ENCODE measurements at regions not wholly inside any gene's neighbourhood (a gene's known extent, or its start where the extent isn't known, plus 50 kb on each side); places are given as distances from the start of the nearest gene placed in this dataset.
"Not testable (repeated sequence)": the region's sequence is repeated elsewhere in the genome, so short reads cannot be mapped to it uniquely, and the experiment has no call there.

DNA sequence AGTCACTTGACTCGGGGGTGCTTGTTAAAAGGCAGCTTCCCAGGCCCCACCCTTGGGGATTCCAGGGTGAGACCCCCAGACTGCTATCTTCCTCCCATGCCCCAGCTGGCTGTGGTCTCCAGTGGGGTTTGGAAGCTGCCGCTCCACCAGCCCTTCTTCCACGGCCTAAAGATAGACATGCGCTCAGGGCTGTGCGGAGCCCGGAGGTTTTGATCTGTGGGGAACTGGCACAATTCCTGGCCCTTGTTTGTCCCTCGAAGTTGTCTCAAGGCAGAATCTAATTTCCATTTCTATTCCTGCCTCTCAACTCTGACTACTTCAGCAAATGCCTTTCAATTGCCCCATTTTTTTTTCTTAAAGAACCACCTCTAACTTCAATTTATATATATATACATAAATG is 120.7 kb upstream of the SRSF6 start:
- H3K4me1 ChIP-seq (ENCODE audit: insufficient read depth, low read length): no peaks in the 10 kb centered on the region
- H3K9me3 ChIP-seq (ENCODE audit: insufficient read depth, low read depth, low read length): peaks cover 61% of the 10 kb centered on the region
- WGBS: 89% methylated on average over 7 of the region's 7 CpGs
- no peak overlapping the region for H3K4me3 ChIP-seq (ENCODE audit: low read length)
- H3K27ac ChIP-seq (ENCODE audit: low read depth, low read length): no peak overlapping the region
- no peak overlapping the region for H3K9ac ChIP-seq (ENCODE audit: low read depth, low read length)
- H3K27me3 ChIP-seq (ENCODE audit: insufficient read depth, low read length): no peaks in the 10 kb centered on the region
- no peaks in the 10 kb centered on the region for H3K36me3 ChIP-seq (ENCODE audit: insufficient read depth, low read length)

DNA sequence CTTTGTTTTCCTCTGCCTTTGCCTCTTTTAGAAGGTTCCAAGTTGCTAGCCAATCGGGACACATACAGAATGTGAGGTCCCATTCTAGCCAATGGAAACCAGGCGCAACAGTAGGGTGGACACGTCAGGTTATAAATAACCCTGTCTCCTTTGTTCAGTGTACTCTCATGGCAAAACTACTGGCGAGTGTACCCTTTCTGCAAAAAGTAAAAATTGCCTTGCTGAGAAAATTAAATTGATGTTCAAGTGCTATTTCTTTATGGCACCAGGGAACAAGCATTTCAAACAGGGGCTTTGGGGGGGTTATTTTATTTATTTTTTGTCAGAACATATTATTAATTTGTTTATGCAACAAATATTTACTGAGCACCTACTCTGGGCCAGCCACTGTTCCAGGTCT is 123.6 kb upstream of the SRSF6 start:
- Histone ChIP-seq H3K9me3 (ENCODE audit: insufficient read depth, low read depth, low read length) (peaks cover 47% of the 10 kb centered on the region), H3K4me3 (ENCODE audit: low read length) (no peak overlapping the region), H3K4me1 (ENCODE audit: insufficient read depth, low read length) (no peaks in the 10 kb centered on the region), H3K9ac (ENCODE audit: low read depth, low read length) (no peak overlapping the region), H3K27me3 (ENCODE audit: insufficient read depth, low read length) (no peaks in the 10 kb centered on the region), H3K36me3 (ENCODE audit: insufficient read depth, low read length) (no peaks in the 10 kb centered on the region), H3K27ac (ENCODE audit: low read depth, low read length) (no peak overlapping the region)
- WGBS: 77% methylated on average over 4 of the region's 4 CpGs

DNA sequence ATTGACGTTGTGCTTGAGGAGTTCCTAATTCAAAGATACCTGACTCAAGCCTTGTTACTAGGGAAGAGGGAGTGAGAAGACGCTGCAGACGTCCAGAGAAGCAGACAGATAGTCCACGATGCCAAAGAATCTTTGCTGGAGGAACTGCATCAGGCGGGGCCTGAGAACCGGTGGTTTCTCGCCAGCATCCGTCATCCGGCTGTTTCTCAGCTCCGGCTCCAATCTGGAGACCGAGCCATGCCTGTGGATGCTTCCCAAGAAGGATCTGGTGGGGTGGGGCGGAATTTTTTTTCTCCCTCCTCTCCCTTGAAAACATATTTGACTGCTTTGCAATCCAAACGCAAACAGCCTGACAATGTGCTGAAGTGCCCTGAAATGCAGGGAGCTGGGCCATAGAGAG is 125.8 kb upstream of the SRSF6 start:
- H3K27ac ChIP-seq (ENCODE audit: low read depth, low read length): no peak overlapping the region
- WGBS: 93% methylated on average over 12 of the region's 13 CpGs

DNA sequence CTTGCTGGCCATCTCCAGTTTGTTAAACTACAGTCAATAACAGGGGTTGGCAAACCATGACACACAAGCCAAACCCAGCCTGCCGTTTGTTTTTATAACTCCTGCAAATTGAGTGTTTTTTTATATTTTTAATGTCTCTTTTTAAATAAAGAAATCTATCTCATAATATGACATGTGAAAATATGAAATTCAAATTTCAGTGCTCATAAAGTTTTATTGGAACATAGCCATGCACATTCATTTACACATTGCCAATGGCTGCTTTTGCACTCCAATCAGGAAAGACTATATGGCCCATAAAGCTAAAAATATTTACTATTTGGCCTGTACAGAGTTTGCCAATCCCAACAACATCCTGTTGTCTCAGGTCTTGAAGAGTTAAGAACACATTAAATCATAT is 129.0 kb upstream of the SRSF6 start:
- no CpG with 5 or more reads among the region's 1 CpG for WGBS

More for the DNA sequence above, 125.8 kb upstream of the SRSF6 start:
- Histone ChIP-seq H3K9ac (ENCODE audit: low read depth, low read length) (no peak overlapping the region), H3K36me3 (ENCODE audit: insufficient read depth, low read length) (no peaks in the 10 kb centered on the region), H3K4me1 (ENCODE audit: insufficient read depth, low read length) (no peaks in the 10 kb centered on the region), H3K9me3 (ENCODE audit: insufficient read depth, low read depth, low read length) (peaks cover 40% of the 10 kb centered on the region), H3K4me3 (ENCODE audit: low read length) (no peak overlapping the region), H3K27me3 (ENCODE audit: insufficient read depth, low read length) (no peaks in the 10 kb centered on the region)

DNA sequence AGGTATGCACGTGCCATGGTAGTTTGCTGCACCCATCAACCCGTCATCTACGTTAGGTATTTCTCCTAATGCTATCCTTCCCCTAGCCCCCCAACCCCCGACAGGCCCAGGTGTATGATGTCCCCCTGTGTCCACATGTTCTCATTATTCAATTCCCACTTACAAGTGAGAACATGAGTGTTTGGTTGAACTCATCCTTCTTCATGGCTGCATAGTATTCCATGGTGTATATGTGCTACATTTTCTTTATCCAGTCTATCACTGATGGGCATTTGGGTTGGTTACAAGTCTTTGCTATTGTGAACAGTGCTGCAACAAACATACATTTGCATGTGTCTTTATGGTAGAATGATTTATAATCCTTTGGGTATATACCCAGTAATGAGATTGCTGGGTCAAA is 130.5 kb upstream of the SRSF6 start:
- WGBS: 95% methylated on average over 4 of the region's 4 CpGs
- not testable (repeated sequence) for H3K4me1 ChIP-seq (ENCODE audit: insufficient read depth, low read length)

More for the DNA sequence above, 129.0 kb upstream of the SRSF6 start:
- H3K4me3 ChIP-seq (ENCODE audit: low read length): no peak overlapping the region
- H3K9me3 ChIP-seq (ENCODE audit: insufficient read depth, low read depth, low read length): peaks cover 10% of the 10 kb centered on the region
- H3K27ac ChIP-seq (ENCODE audit: low read depth, low read length): no peak overlapping the region
- no peaks in the 10 kb centered on the region for H3K27me3 ChIP-seq (ENCODE audit: insufficient read depth, low read length)
- H3K36me3 ChIP-seq (ENCODE audit: insufficient read depth, low read length): no peaks in the 10 kb centered on the region
- no peaks in the 10 kb centered on the region for H3K4me1 ChIP-seq (ENCODE audit: insufficient read depth, low read length)
- no peak overlapping the region for H3K9ac ChIP-seq (ENCODE audit: low read depth, low read length)

DNA sequence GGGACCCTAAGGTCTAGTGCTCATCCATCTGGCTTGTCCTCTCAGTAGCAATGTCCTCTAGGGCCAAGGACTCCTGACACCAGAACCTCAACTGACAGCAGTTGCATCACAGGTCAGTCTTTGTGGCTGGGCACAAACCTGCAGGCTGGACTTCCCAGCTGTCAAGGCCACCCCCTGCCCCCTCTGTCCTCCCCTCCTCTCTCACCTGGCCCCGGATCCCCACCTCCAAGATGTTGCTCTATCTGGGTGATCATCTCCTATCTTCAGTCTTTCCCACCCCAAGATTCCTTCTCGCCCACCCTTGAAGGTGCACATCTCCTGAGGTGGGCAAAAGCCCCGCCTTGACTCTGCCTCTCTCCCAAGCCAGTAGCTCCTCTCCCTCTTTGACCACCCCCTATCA is 131.8 kb upstream of the SRSF6 start:
- Histone ChIP-seq H3K9me3 (ENCODE audit: insufficient read depth, low read depth, low read length) (no peaks in the 10 kb centered on the region), H3K4me3 (ENCODE audit: low read length) (no peak overlapping the region), H3K4me1 (ENCODE audit: insufficient read depth, low read length) (no peaks in the 10 kb centered on the region), H3K9ac (ENCODE audit: low read depth, low read length) (no peak overlapping the region), H3K27ac (ENCODE audit: low read depth, low read length) (no peak overlapping the region), H3K27me3 (ENCODE audit: insufficient read depth, low read length) (no peaks in the 10 kb centered on the region), H3K36me3 (ENCODE audit: insufficient read depth, low read length) (no peaks in the 10 kb centered on the region)
- WGBS: 74% methylated on average over 3 of the region's 3 CpGs

More for the DNA sequence above, 130.5 kb upstream of the SRSF6 start:
- H3K9ac ChIP-seq (ENCODE audit: low read depth, low read length); H3K36me3 ChIP-seq (ENCODE audit: insufficient read depth, low read length); H3K9me3 ChIP-seq (ENCODE audit: insufficient read depth, low read depth, low read length); H3K27ac ChIP-seq (ENCODE audit: low read depth, low read length); H3K27me3 ChIP-seq (ENCODE audit: insufficient read depth, low read length); H3K4me3 ChIP-seq (ENCODE audit: low read length): not testable (repeated sequence)

DNA sequence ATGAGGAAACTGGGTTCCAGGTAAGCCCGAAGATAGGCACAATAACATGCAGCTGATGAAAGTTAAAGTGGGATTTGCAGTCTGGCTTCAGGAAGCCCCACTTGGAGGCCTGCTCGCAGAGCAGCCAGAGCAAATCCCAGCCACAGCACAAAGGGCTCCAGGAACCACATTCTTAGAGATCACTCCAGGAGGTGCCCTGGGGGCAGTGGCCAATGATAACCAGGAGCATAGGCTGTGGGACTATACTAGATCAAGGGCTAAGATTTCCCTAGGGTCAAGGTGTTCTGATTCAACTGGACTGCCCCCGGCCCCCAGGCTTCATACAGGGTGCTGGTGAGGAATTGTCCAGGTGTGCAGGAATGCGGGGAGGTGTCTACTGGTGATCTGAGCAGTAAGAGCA is 133.9 kb upstream of the PTPRT start:
- H3K9ac ChIP-seq (ENCODE audit: low read depth, low read length): no peak overlapping the region
- H3K4me1 ChIP-seq (ENCODE audit: insufficient read depth, low read length): no peaks in the 10 kb centered on the region
- 81% methylated on average over 4 of the region's 4 CpGs for WGBS
- no peak overlapping the region for H3K4me3 ChIP-seq (ENCODE audit: low read length)
- H3K9me3 ChIP-seq (ENCODE audit: insufficient read depth, low read depth, low read length): no peaks in the 10 kb centered on the region
- H3K27me3 ChIP-seq (ENCODE audit: insufficient read depth, low read length): no peaks in the 10 kb centered on the region
- no peak overlapping the region for H3K27ac ChIP-seq (ENCODE audit: low read depth, low read length)
- H3K36me3 ChIP-seq (ENCODE audit: insufficient read depth, low read length): no peaks in the 10 kb centered on the region

DNA sequence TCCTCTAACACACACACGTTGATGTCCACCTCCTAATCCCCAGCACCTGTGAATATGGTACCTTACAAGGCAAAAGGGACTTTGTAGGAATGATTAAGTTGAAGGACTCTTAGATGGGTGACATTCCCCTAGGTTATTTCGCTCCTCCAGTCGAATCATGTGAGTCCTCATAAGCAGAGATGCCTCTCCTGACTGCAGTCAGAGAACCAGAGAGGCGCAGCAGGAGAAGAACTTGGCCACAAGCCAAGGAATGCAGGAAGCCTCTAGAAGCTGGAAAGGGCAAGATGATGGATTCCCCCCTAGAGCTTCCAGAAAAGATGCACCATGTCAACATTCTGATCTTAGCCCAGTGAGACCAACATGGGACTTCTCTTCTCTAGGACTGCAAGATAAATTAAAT is 133.1 kb upstream of the PTPRT start:
- Histone ChIP-seq H3K27me3 (ENCODE audit: insufficient read depth, low read length) (no peaks in the 10 kb centered on the region), H3K9ac (ENCODE audit: low read depth, low read length) (no peak overlapping the region), H3K9me3 (ENCODE audit: insufficient read depth, low read depth, low read length) (no peaks in the 10 kb centered on the region), H3K4me1 (ENCODE audit: insufficient read depth, low read length) (no peaks in the 10 kb centered on the region), H3K4me3 (ENCODE audit: low read length) (no peak overlapping the region), H3K27ac (ENCODE audit: low read depth, low read length) (no peak overlapping the region), H3K36me3 (ENCODE audit: insufficient read depth, low read length) (no peaks in the 10 kb centered on the region)
- 91% methylated on average over 4 of the region's 4 CpGs for WGBS

DNA sequence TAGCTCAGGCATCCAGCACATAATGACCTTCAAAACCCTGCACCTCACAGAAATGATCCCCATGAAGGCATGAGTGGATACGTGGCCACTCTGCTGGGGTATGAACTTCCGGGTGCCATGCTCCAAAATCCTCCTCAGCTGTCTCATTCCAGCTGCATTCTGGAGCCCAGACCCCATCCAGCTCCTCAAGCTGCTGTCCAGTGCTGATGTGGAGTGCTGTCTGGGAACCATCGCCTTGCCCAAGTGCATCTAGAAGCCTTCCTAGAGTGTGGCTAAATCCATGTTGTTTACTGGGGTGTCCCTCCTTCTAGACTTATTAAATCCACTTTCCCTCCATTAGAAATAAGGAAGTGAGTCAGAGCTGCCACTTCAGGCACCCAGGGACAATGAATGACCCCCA is 130.8 kb upstream of the PTPRT start:
- H3K4me3 ChIP-seq (ENCODE audit: low read length): no peak overlapping the region
- H3K9ac ChIP-seq (ENCODE audit: low read depth, low read length): no peak overlapping the region
- no peaks in the 10 kb centered on the region for H3K36me3 ChIP-seq (ENCODE audit: insufficient read depth, low read length)
- no peak overlapping the region for H3K27ac ChIP-seq (ENCODE audit: low read depth, low read length)
- no peaks in the 10 kb centered on the region for H3K4me1 ChIP-seq (ENCODE audit: insufficient read depth, low read length)
- H3K9me3 ChIP-seq (ENCODE audit: insufficient read depth, low read depth, low read length): no peaks in the 10 kb centered on the region
- WGBS: 89% methylated on average over 3 of the region's 3 CpGs
- no peaks in the 10 kb centered on the region for H3K27me3 ChIP-seq (ENCODE audit: insufficient read depth, low read length)

DNA sequence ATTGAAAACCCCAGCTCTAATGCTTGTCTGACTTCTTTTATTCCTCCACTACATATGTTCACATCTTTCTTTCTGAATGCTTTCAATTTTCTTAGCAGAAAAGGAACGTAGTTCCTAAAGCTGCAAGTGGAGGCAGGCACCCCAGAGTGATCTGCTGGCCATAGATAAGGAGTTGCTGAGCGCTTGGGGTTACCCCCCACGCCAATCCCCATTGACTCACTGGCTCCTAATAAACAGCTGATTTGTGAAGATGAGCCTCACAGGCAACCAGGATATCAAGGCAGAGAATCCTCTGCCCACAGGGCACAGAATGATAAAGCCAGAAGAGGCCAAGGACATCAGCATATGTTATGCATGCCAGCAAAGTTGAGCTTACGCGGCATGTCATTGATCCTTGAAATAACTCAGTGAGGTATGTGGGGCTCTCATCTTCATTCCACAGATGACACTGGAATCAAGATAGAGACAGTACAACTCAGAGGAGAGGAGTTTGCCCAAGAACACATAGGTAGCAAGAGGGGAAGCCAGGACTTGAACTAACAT is 129.1 kb upstream of the PTPRT start:
- H3K9me3 ChIP-seq (ENCODE audit: insufficient read depth, low read depth, low read length): no peaks in the 10 kb centered on the region
- no peaks in the 10 kb centered on the region for H3K27me3 ChIP-seq (ENCODE audit: insufficient read depth, low read length)
- no peak overlapping the region for H3K9ac ChIP-seq (ENCODE audit: low read depth, low read length)
- WGBS: 65% methylated on average over 5 of the region's 5 CpGs
- no peak overlapping the region for H3K4me3 ChIP-seq (ENCODE audit: low read length)
- no peaks in the 10 kb centered on the region for H3K36me3 ChIP-seq (ENCODE audit: insufficient read depth, low read length)
- H3K27ac ChIP-seq (ENCODE audit: low read depth, low read length): no peak overlapping the region
- H3K4me1 ChIP-seq (ENCODE audit: insufficient read depth, low read length): no peaks in the 10 kb centered on the region

DNA sequence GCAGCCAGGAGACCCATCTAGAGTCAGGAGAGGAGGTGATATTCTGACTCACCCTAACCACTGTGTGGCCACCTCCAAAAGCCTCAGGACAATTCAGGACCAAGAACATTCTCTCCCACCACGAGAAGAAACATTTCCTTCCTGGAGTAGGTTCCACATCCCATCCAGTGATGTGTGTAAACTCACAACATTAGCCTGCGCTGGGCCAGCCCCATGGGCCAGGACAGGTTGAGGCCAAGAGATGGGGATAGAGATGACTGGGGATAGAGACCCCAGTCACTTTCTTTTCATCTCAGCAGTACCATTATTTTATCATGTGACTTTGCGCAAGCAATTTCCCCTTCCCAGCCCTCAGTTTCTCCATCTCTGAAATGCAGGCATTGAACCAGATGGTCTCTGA is 126.6 kb upstream of the PTPRT start:
- Histone ChIP-seq H3K36me3 (ENCODE audit: insufficient read depth, low read length) (no peaks in the 10 kb centered on the region), H3K9ac (ENCODE audit: low read depth, low read length) (no peak overlapping the region), H3K9me3 (ENCODE audit: insufficient read depth, low read depth, low read length) (no peaks in the 10 kb centered on the region), H3K4me1 (ENCODE audit: insufficient read depth, low read length) (no peaks in the 10 kb centered on the region), H3K27ac (ENCODE audit: low read depth, low read length) (no peak overlapping the region), H3K27me3 (ENCODE audit: insufficient read depth, low read length) (no peaks in the 10 kb centered on the region), H3K4me3 (ENCODE audit: low read length) (no peak overlapping the region)
- WGBS: 88% methylated on average over 2 of the region's 3 CpGs

DNA sequence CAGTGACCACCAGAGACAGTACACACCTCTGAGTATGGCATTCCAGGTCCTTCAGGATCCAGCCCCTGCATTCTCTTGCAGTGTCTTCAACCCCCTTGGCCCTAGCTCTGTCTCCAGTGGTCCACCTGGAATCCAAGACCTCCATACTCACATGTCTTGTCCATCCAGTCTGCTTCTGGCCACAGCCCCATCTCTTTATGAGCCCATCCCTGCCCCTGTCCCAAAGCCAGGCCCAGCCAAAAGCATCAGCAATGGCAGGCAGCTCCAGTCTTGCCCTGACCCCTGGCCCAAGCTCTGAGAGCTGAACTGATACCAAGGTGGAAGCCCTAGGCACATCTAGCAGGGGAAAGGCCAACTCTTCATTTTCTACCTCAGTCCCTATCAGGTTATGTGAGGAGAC is 119.6 kb upstream of the PTPRT start:
- Histone ChIP-seq H3K27me3 (ENCODE audit: insufficient read depth, low read length) (no peaks in the 10 kb centered on the region), H3K36me3 (ENCODE audit: insufficient read depth, low read length) (no peaks in the 10 kb centered on the region), H3K27ac (ENCODE audit: low read depth, low read length) (no peak overlapping the region), H3K4me3 (ENCODE audit: low read length) (no peak overlapping the region), H3K9me3 (ENCODE audit: insufficient read depth, low read depth, low read length) (peaks cover 18% of the 10 kb centered on the region), H3K9ac (ENCODE audit: low read depth, low read length) (no peak overlapping the region), H3K4me1 (ENCODE audit: insufficient read depth, low read length) (no peaks in the 10 kb centered on the region)

All from HUES64 (cell line).